Mesendoderm (in vitro differentiated cells): ENCODE measurements at regions not wholly inside any gene's neighbourhood (a gene's known extent, or its start where the extent isn't known, plus 50 kb on each side); places are given as distances from the start of the nearest gene placed in this dataset.

Experiments used
- DNase-seq: peaks from one replicate; pipeline ENCODE4 v3.0.0; 2013
- H2AK5ac ChIP-seq: 2 replicates; pipeline ENCODE4 v1.6.1; 2013; ENCODE audit warnings: low read length, inconsistent platforms
- H2BK120ac ChIP-seq: 2 replicates; pipeline ENCODE4 v1.6.1; 2013; ENCODE audit warnings: low read depth, mild to moderate bottlenecking, low read length, moderate library complexity, mixed read lengths
- H2BK15ac ChIP-seq: replicated peaks from 2 replicates; pipeline ENCODE4 v1.6.1; 2013; ENCODE audit warnings: low read depth, mild to moderate bottlenecking, moderate library complexity
- H2BK5ac ChIP-seq: 2 replicates; pipeline ENCODE4 v1.6.1; 2013; ENCODE audit warnings: low read length, inconsistent platforms
- H3K18ac ChIP-seq: 2 replicates; pipeline ENCODE4 v1.6.1; 2013; ENCODE audit warnings: mild to moderate bottlenecking, low read length, mixed read lengths
- H3K23ac ChIP-seq: one replicate; pipeline ENCODE4 v1.6.1; 2013; ENCODE audit warnings: low read length
- H3K27ac ChIP-seq: 2 replicates; pipeline ENCODE4 v1.5.1; 2013; ENCODE audit warnings: low read depth, mild to moderate bottlenecking, inconsistent platforms, low read length, moderate library complexity
- H3K27me3 ChIP-seq: 2 replicates; pipeline ENCODE4 v1.6.1; 2013; ENCODE audit warnings: low read length, control low read depth, mild to moderate bottlenecking, inconsistent platforms; ENCODE audit not compliant: insufficient read depth, poor library complexity
- H3K36me3 ChIP-seq: 2 replicates; pipeline ENCODE4 v1.6.1; 2013; ENCODE audit warnings: low read length, inconsistent platforms; ENCODE audit not compliant: control insufficient read depth, insufficient read depth
- H3K4ac ChIP-seq: one replicate; pipeline ENCODE4 v1.6.1; 2013; ENCODE audit warnings: low read depth, mild to moderate bottlenecking, low read length, moderate library complexity
- H3K4me1 ChIP-seq: 2 replicates; pipeline ENCODE4 v1.6.1; 2013; ENCODE audit warnings: low read depth, low read length, inconsistent platforms; ENCODE audit not compliant: control insufficient read depth
- H3K4me2 ChIP-seq: 2 replicates; pipeline ENCODE4 v1.6.1; 2013; ENCODE audit warnings: low read length
- H3K4me3 ChIP-seq: 2 replicates; pipeline ENCODE4 v1.5.1; 2013; ENCODE audit warnings: mild to moderate bottlenecking, low read length
- H3K56ac ChIP-seq: one replicate; pipeline ENCODE4 v1.6.1; 2013; ENCODE audit warnings: low read length
- H3K79me1 ChIP-seq: 2 replicates; pipeline ENCODE4 v1.6.1; 2013; ENCODE audit warnings: low read length, inconsistent platforms
- H3K79me2 ChIP-seq: 2 replicates; pipeline ENCODE4 v1.6.1; 2013; ENCODE audit warnings: mild to moderate bottlenecking, low read length; ENCODE audit not compliant: control insufficient read depth, insufficient read depth
- H3K9ac ChIP-seq: 2 replicates; pipeline ENCODE4 v1.6.1; 2013; ENCODE audit warnings: low read length, inconsistent platforms
- H4K5ac ChIP-seq: one replicate; pipeline ENCODE4 v1.6.1; 2013; ENCODE audit warnings: low read length
- H4K8ac ChIP-seq: one replicate; pipeline ENCODE4 v1.6.1; 2013; ENCODE audit warnings: low read depth, mild to moderate bottlenecking, control low read depth, low read length, moderate library complexity
- WGBS: extraction: QIAGEN DNeasy Blood & Tissue Kit; methylation state at CpG from one replicate; pipeline ENCODE4 v1.1.7; 2013; ENCODE audit warnings: low lambda C conversion rate, missing lambda C conversion rate; ENCODE audit not compliant: insufficient coverage; ENCODE audit errors: extremely low coverage; 5-methylcytosine and 5-hydroxymethylcytosine counted together

- no CpG with 5 or more reads among the region's 1 CpG for WGBS
- no peak overlapping the region for H3K56ac ChIP-seq
- H3K79me2 ChIP-seq = no peaks in the 10 kb centered on the region
Measured at GRCh38 chr5:98275980-98276379, 497.5 kb upstream of the RGMB start.

GRCh38 chr5:98282521-98282920 is 490.9 kb upstream of the RGMB start:
- H3K4ac ChIP-seq = no peak overlapping the region
- no peak overlapping the region for H2BK5ac ChIP-seq
- H2BK15ac ChIP-seq = no peak overlapping the region
- no peak overlapping the region for H2BK120ac ChIP-seq
- H4K5ac ChIP-seq = no peak overlapping the region
- no peaks in the 10 kb centered on the region for H3K79me1 ChIP-seq
- no peaks in the 10 kb centered on the region for H3K79me2 ChIP-seq
- H3K18ac ChIP-seq = no peak overlapping the region
- no peak overlapping the region for H3K27ac ChIP-seq
- H3K4me2 ChIP-seq = no peak overlapping the region
- no peaks in the 10 kb centered on the region for H3K27me3 ChIP-seq
- H3K36me3 ChIP-seq = no peaks in the 10 kb centered on the region
- WGBS = no CpG with 5 or more reads among the region's 1 CpG
- no peak overlapping the region for H3K9ac ChIP-seq
- H2AK5ac ChIP-seq = no peak overlapping the region
- no peaks in the 10 kb centered on the region for H3K4me1 ChIP-seq
- H4K8ac ChIP-seq = no peak overlapping the region
- DNase-seq = no peak
- no peak overlapping the region for H3K23ac ChIP-seq
- H3K56ac ChIP-seq = no peak overlapping the region
- H3K4me3 ChIP-seq = no peak overlapping the region

More at GRCh38 chr5:98275980-98276379, 497.5 kb upstream of the RGMB start:
- Histone ChIP-seq H3K18ac (no peak overlapping the region), H3K4ac (no peak overlapping the region), H3K4me3 (no peak overlapping the region), H3K4me1 (no peaks in the 10 kb centered on the region), H4K5ac (no peak overlapping the region), H3K36me3 (no peaks in the 10 kb centered on the region), H3K9ac (no peak overlapping the region), H3K27ac (no peak overlapping the region), H3K27me3 (no peaks in the 10 kb centered on the region), H3K23ac (no peak overlapping the region), H3K79me1 (no peaks in the 10 kb centered on the region), H2BK15ac (no peak overlapping the region), H3K4me2 (no peak overlapping the region), H2AK5ac (no peak overlapping the region), H2BK5ac (no peak overlapping the region), H4K8ac (no peak overlapping the region), H2BK120ac (no peak overlapping the region)
- no peak for DNase-seq

GRCh38 chr5:98292496-98292895 is 481.0 kb upstream of the RGMB start:
- no peaks in the 10 kb centered on the region for H3K27me3 ChIP-seq
- H3K4me3 ChIP-seq = no peak overlapping the region

GRCh38 chr5:98296426-98296825 is 477.0 kb upstream of the RGMB start:
- no peaks in the 10 kb centered on the region for H3K79me2 ChIP-seq
- H2AK5ac ChIP-seq = no peak overlapping the region

More at GRCh38 chr5:98292496-98292895, 481.0 kb upstream of the RGMB start:
- no peaks in the 10 kb centered on the region for H3K36me3 ChIP-seq
- H3K23ac ChIP-seq = no peak overlapping the region
- no peak overlapping the region for H4K5ac ChIP-seq
- no peak overlapping the region for H3K9ac ChIP-seq
- H3K79me1 ChIP-seq = no peaks in the 10 kb centered on the region
- no CpG with 5 or more reads among the region's 3 CpGs for WGBS
- H3K18ac ChIP-seq = no peak overlapping the region
- no peak overlapping the region for H2BK15ac ChIP-seq
- no peak overlapping the region for H3K4me2 ChIP-seq
- H3K79me2 ChIP-seq = no peaks in the 10 kb centered on the region
- H2BK5ac ChIP-seq = no peak overlapping the region
- H3K4ac ChIP-seq = no peak overlapping the region
- no peak for DNase-seq
- H2BK120ac ChIP-seq = no peak overlapping the region
- H4K8ac ChIP-seq = no peak overlapping the region
- H3K4me1 ChIP-seq = no peaks in the 10 kb centered on the region
- H3K27ac ChIP-seq = no peak overlapping the region
- no peak overlapping the region for H3K56ac ChIP-seq
- H2AK5ac ChIP-seq = no peak overlapping the region

DNA sequence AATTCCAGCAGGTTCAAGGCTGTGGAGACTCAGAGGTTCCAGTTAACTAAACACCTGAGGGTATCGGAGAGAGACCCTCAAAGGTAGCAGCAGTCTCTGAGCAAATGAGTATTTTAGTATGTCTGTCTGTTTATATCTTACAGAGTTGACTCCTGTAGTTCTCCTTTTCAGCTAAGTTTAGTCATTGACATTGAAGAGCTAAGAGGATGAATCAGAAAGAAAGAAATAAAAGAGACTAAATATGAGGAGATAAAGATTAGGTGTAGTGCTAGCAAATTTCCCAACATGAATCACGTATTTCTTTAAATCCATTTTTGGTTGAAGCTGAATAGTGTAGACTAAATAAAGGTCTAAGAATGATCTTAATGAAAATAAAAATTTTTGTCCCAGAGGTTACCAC is 474.0 kb upstream of the RGMB start:
- no CpG with 5 or more reads among the region's 2 CpGs for WGBS
- Histone ChIP-seq H3K23ac (no peak overlapping the region), H3K9ac (no peak overlapping the region), H3K4me2 (no peak overlapping the region), H3K36me3 (no peaks in the 10 kb centered on the region), H3K18ac (no peak overlapping the region), H2AK5ac (no peak overlapping the region), H2BK120ac (no peak overlapping the region), H2BK15ac (no peak overlapping the region), H3K79me1 (no peaks in the 10 kb centered on the region), H3K27me3 (no peaks in the 10 kb centered on the region), H4K8ac (no peak overlapping the region), H2BK5ac (no peak overlapping the region), H3K4me3 (no peak overlapping the region), H3K27ac (no peak overlapping the region), H3K4me1 (no peaks in the 10 kb centered on the region), H3K56ac (no peak overlapping the region), H4K5ac (no peak overlapping the region), H3K79me2 (no peaks in the 10 kb centered on the region), H3K4ac (no peak overlapping the region)
- DNase-seq = no peak

More at GRCh38 chr5:98296426-98296825, 477.0 kb upstream of the RGMB start:
- peak; percentile 18 for DNase-seq
- H3K36me3 ChIP-seq = no peaks in the 10 kb centered on the region
- no peak overlapping the region for H3K4me2 ChIP-seq
- no peak overlapping the region for H2BK5ac ChIP-seq
- no peaks in the 10 kb centered on the region for H3K79me1 ChIP-seq
- H3K18ac ChIP-seq = no peak overlapping the region
- no peaks in the 10 kb centered on the region for H3K4me1 ChIP-seq
- H4K5ac ChIP-seq = no peak overlapping the region
- no peak overlapping the region for H3K9ac ChIP-seq
- no peak overlapping the region for H2BK120ac ChIP-seq
- no peak overlapping the region for H2BK15ac ChIP-seq
- no peak overlapping the region for H3K27ac ChIP-seq
- no peak overlapping the region for H4K8ac ChIP-seq
- H3K4me3 ChIP-seq = no peak overlapping the region
- H3K56ac ChIP-seq = no peak overlapping the region
- no peak overlapping the region for H3K23ac ChIP-seq
- H3K27me3 ChIP-seq = no peaks in the 10 kb centered on the region
- WGBS = no CpG with 5 or more reads among the region's 3 CpGs
- no peak overlapping the region for H3K4ac ChIP-seq

DNA sequence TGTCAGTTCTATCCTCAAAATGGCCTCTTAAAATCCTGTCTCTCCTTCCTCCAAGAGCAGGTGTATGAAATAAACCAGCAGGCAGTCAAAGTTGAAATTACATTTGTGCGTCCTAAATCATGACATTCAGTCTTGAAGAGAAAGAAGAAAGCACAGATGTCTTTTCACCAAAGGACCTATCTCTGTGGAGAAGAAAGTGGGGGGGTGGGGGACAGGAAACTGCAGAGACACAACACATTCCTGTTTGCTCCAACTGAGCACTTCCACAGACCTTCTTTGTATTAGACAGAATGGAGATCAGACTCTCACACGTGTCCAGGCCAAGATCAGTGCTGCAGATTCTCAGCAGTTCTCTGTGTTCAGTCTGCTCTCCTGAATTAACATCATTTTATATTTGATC is 471.9 kb upstream of the RGMB start:
- Histone ChIP-seq H3K18ac (no peak overlapping the region), H3K23ac (no peak overlapping the region), H2BK120ac (no peak overlapping the region), H2BK15ac (no peak overlapping the region), H3K79me1 (no peaks in the 10 kb centered on the region), H3K9ac (no peak overlapping the region), H3K4ac (no peak overlapping the region), H3K4me2 (no peak overlapping the region), H2BK5ac (no peak overlapping the region), H3K56ac (no peak overlapping the region), H4K5ac (no peak overlapping the region), H3K4me3 (no peak overlapping the region), H3K27me3 (no peaks in the 10 kb centered on the region), H4K8ac (no peak overlapping the region), H2AK5ac (no peak overlapping the region), H3K79me2 (no peaks in the 10 kb centered on the region), H3K27ac (no peak overlapping the region), H3K36me3 (no peaks in the 10 kb centered on the region), H3K4me1 (no peaks in the 10 kb centered on the region)
- no CpG with 5 or more reads among the region's 2 CpGs for WGBS
- DNase-seq = peak; percentile 30
